ENCODE measurements at regions not wholly inside any gene's neighbourhood (a gene's known extent, or its start where the extent isn't known, plus 50 kb on each side); places are given as distances from the start of the nearest gene placed in this dataset.
A peak's percentile ranks its signal among the peaks of the same experiment; 100 is the strongest.

DNA sequence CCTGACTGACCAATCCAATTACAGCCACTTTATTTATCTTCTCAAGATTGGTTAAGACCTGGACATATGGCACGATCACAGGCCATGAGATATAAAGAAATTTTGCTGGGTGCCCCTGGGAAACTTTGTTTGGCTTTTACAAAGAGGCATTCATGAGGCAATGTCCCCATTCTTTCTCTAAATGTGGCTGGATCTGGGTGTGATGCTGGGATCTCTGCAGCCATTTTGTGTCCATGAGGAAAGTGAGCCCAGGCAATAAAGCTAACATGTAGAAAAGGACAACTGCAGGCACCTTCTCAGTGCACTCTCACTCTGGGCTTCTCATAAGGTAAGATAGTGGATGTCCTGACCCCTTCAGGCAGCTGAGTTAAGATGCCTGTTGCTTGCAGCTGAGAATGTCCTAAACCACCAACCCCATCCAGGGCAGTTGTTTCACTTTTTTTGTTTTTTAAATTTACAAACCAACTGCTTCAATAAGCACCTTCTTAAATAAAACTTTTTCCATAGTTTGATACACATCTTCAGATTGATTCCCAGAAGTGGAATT is 372.3 kb downstream of the MIAT start:
- Histone ChIP-seq H3K4me1 (ENCODE audit: insufficient read depth, low read length, poor library complexity, severe bottlenecking) (peaks cover 2% of the 10 kb centered on the region), H3K4me3 (ENCODE audit: low read depth, low read length, poor library complexity, severe bottlenecking) (no peak overlapping the region), H3K27ac (ENCODE audit: low read depth, low read length, poor library complexity, severe bottlenecking) (no peak overlapping the region), H3K27me3 (replicated peaks; ENCODE audit: insufficient read depth, low read depth, low read length, poor library complexity) (no peaks in the 10 kb centered on the region), H3K36me3 (ENCODE audit: insufficient read depth, low read length, poor library complexity, severe bottlenecking) (no peaks in the 10 kb centered on the region), H3K9me3 (ENCODE audit: low read depth, low read length, poor library complexity, severe bottlenecking) (no peaks in the 10 kb centered on the region)
- TF ChIP-seq, protein P1, sequence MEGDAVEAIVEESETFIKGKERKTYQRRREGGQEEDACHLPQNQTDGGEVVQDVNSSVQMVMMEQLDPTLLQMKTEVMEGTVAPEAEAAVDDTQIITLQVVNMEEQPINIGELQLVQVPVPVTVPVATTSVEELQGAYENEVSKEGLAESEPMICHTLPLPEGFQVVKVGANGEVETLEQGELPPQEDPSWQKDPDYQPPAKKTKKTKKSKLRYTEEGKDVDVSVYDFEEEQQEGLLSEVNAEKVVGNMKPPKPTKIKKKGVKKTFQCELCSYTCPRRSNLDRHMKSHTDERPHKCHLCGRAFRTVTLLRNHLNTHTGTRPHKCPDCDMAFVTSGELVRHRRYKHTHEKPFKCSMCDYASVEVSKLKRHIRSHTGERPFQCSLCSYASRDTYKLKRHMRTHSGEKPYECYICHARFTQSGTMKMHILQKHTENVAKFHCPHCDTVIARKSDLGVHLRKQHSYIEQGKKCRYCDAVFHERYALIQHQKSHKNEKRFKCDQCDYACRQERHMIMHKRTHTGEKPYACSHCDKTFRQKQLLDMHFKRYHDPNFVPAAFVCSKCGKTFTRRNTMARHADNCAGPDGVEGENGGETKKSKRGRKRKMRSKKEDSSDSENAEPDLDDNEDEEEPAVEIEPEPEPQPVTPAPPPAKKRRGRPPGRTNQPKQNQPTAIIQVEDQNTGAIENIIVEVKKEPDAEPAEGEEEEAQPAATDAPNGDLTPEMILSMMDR (conservative IDR thresholded peaks at IDR 0.05; ENCODE audit: low read depth, low read length), result no peak
- no peak for TF ChIP-seq EZH2 (IDR thresholded peaks at IDR 0.05; ENCODE audit: borderline replicate concordance, low read depth, low read length, poor library complexity, severe bottlenecking)
- CTCF ChIA-PET, result no interaction called here
- no peak for DNase-seq (ENCODE audit: low spot score)
- intact Hi-C loops (cut with micrococcal nuclease; ENCODE audit: unreplicated experiment), result no loop called here
- no TSS peak for BruUV-seq (replicated peaks)
- POLR2A ChIA-PET (ENCODE audit: low non-redundant PET), result no interaction called here

DNA sequence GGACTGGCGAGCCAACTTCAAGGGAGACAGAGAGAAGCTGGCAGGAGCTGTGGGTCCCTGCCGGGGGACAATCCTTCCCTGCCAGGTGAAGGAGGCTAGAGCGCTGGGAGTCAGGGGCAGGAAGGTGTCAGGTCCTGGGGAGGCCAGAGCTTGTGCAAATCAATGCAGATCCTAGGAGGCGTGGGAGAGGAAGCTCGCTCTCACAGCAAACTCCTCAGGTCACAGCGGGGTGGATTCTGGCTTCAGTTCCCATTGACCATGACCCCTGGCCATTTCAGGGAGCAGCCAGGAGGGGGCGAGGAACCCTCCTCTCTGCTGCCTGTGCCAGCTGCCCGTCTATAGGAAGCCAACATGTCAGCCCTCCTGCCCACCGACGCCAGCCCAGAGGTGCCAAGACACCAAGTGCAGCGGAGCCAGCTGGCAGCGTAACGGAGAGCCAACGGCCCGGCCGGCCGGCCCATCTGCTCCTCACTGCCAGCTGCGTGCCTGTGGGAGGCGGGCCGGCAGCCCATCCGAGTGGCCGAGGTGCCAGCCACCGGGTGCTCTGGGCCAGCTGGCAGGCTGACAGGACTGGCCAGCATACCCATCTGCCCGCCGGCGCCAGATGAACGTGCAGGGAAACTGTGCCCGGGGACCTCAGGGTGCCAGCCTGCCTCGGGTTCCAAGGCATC is 374.8 kb downstream of the MIAT start:
- no peak for DNase-seq (ENCODE audit: low spot score)
- H3K9me3 ChIP-seq (ENCODE audit: low read depth, low read length, poor library complexity, severe bottlenecking), result no peaks in the 10 kb centered on the region
- H3K36me3 ChIP-seq (ENCODE audit: insufficient read depth, low read length, poor library complexity, severe bottlenecking), result no peaks in the 10 kb centered on the region
- H3K4me1 ChIP-seq (ENCODE audit: insufficient read depth, low read length, poor library complexity, severe bottlenecking), result no peaks in the 10 kb centered on the region
- no peak overlapping the region for H3K27ac ChIP-seq (ENCODE audit: low read depth, low read length, poor library complexity, severe bottlenecking)
- intact Hi-C loops (cut with micrococcal nuclease; ENCODE audit: unreplicated experiment), result no loop called here
- TF ChIP-seq, protein P1 (conservative IDR thresholded peaks at IDR 0.05; ENCODE audit: low read depth, low read length), result 0 out of 2 replicates have a peak, but pooled peaks have one; percentile 14
- no peak for TF ChIP-seq EZH2 (IDR thresholded peaks at IDR 0.05; ENCODE audit: borderline replicate concordance, low read depth, low read length, poor library complexity, severe bottlenecking)
- no peaks in the 10 kb centered on the region for H3K27me3 ChIP-seq (replicated peaks; ENCODE audit: insufficient read depth, low read depth, low read length, poor library complexity)
- ChIA-PET CTCF (no interaction called here), POLR2A (ENCODE audit: low non-redundant PET) (no interaction called here)
- BruUV-seq (replicated peaks), result no TSS peak
- H3K4me3 ChIP-seq (ENCODE audit: low read depth, low read length, poor library complexity, severe bottlenecking), result no peak overlapping the region

DNA sequence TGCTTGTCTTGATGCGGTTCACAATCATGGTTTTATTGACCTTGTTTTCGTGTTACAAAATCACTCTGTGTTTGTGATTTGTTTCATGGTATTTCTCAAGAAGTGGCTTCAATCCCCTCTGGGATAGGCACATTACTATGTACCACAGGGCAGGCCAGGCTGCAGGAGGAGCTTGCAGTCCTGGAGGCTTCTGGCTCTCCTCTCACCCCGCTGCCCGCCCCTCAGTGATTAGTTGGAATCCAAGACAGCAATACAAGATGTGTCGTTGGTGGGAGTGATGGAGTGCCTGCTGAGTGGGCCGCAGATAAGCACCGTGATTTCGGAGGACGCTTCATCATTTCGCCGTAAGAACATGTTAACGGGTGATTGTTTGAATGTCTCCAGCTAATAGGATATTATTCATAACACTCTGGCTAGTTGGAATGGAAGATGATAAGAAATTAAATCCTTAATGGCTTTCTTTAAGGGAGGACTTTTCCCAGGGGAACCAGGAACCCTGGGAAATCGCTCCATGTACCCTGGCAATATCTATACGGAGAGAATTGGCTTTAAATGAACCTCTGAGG is 384.4 kb downstream of the MIAT start:
- Histone ChIP-seq H3K36me3 (ENCODE audit: insufficient read depth, low read length, poor library complexity, severe bottlenecking) (no peaks in the 10 kb centered on the region), H3K27me3 (replicated peaks; ENCODE audit: insufficient read depth, low read depth, low read length, poor library complexity) (no peaks in the 10 kb centered on the region), H3K9me3 (ENCODE audit: low read depth, low read length, poor library complexity, severe bottlenecking) (peaks cover 3% of the 10 kb centered on the region), H3K4me1 (ENCODE audit: insufficient read depth, low read length, poor library complexity, severe bottlenecking) (peaks cover 13% of the 10 kb centered on the region), H3K27ac (ENCODE audit: low read depth, low read length, poor library complexity, severe bottlenecking) (no peak overlapping the region), H3K4me3 (ENCODE audit: low read depth, low read length, poor library complexity, severe bottlenecking) (no peak overlapping the region)
- no peak for TF ChIP-seq EZH2 (IDR thresholded peaks at IDR 0.05; ENCODE audit: borderline replicate concordance, low read depth, low read length, poor library complexity, severe bottlenecking)
- TF ChIP-seq, protein P1 (conservative IDR thresholded peaks at IDR 0.05; ENCODE audit: low read depth, low read length), result no peak
- ChIA-PET CTCF (no interaction called here), POLR2A (ENCODE audit: low non-redundant PET) (no interaction called here)
- intact Hi-C loops (cut with micrococcal nuclease; ENCODE audit: unreplicated experiment), result no loop called here
- DNase-seq (ENCODE audit: low spot score), result no peak
- no TSS peak for BruUV-seq (replicated peaks)

Measured in A673 (cell line).